ENCODE measurements at regions not wholly inside any gene's neighbourhood (a gene's known extent, or its start where the extent isn't known, plus 50 kb on each side); places are given as distances from the start of the nearest gene placed in this dataset.

- no peaks in the 10 kb centered on the region for H3K27me3 ChIP-seq (ENCODE audit: control insufficient read depth in 3 of 3, insufficient read depth in 3 of 3, low read length in 3 of 3)
- no peak overlapping the region for H3K27ac ChIP-seq (ENCODE audit: low read depth in 1 of 3, low read length in 2 of 3)
- WGBS, 3 donors: 90 to 94% (median 90%) methylated on average over 4 of the region's 4 CpGs
- H3K4me3 ChIP-seq (ENCODE audit: low read depth in 1 of 3, low read length in 3 of 3): no peak overlapping the region
- H3K4me1 ChIP-seq (ENCODE audit: control insufficient read depth in 3 of 3, insufficient read depth in 2 of 3, low read depth in 1 of 3, low read length in 2 of 3): no peaks in the 10 kb centered on the region
- DNase-seq (no peak), FAIRE-seq (no peak)
- no peaks in the 10 kb centered on the region for H3K36me3 ChIP-seq (ENCODE audit: control insufficient read depth in 3 of 3, insufficient read depth in 2 of 3, low read depth in 1 of 3, low read length in 3 of 3)
- no peaks in the 10 kb centered on the region for H3K9me3 ChIP-seq (ENCODE audit: control insufficient read depth in 2 of 2, insufficient read depth in 1 of 2, low read depth in 1 of 2, low read length in 1 of 2)
Measured at GRCh38 chrX:42606591-42606990, 171.4 kb downstream of the PPP1R2C start.

- 94 to 100% (median 98%) methylated on average over 2 of the region's 2 CpGs for WGBS, 3 donors
- DNase-seq: no peak
- Histone ChIP-seq H3K9me3 (ENCODE audit: control insufficient read depth in 2 of 2, insufficient read depth in 1 of 2, low read depth in 1 of 2, low read length in 1 of 2) (no peaks in the 10 kb centered on the region), H3K4me3 (ENCODE audit: low read depth in 1 of 3, low read length in 3 of 3) (no peak overlapping the region), H3K27ac (ENCODE audit: low read depth in 1 of 3, low read length in 2 of 3) (no peak overlapping the region), H3K27me3 (ENCODE audit: control insufficient read depth in 3 of 3, insufficient read depth in 3 of 3, low read length in 3 of 3) (no peaks in the 10 kb centered on the region), H3K4me1 (ENCODE audit: control insufficient read depth in 3 of 3, insufficient read depth in 2 of 3, low read depth in 1 of 3, low read length in 2 of 3) (no peaks in the 10 kb centered on the region), H3K36me3 (ENCODE audit: control insufficient read depth in 3 of 3, insufficient read depth in 2 of 3, low read depth in 1 of 3, low read length in 3 of 3) (no peaks in the 10 kb centered on the region)
- no peak for FAIRE-seq
Measured at GRCh38 chrX:42604302-42604701, 173.7 kb downstream of the PPP1R2C start.

- Histone ChIP-seq H3K27me3 (ENCODE audit: control insufficient read depth in 3 of 3, insufficient read depth in 3 of 3, low read length in 3 of 3) (no peaks in the 10 kb centered on the region), H3K36me3 (ENCODE audit: control insufficient read depth in 3 of 3, insufficient read depth in 2 of 3, low read depth in 1 of 3, low read length in 3 of 3) (no peaks in the 10 kb centered on the region), H3K27ac (ENCODE audit: low read depth in 1 of 3, low read length in 2 of 3) (no peak overlapping the region), H3K9me3 (ENCODE audit: control insufficient read depth in 2 of 2, insufficient read depth in 1 of 2, low read depth in 1 of 2, low read length in 1 of 2) (no peaks in the 10 kb centered on the region), H3K4me3 (ENCODE audit: low read depth in 1 of 3, low read length in 3 of 3) (no peak overlapping the region), H3K4me1 (ENCODE audit: control insufficient read depth in 3 of 3, insufficient read depth in 2 of 3, low read depth in 1 of 3, low read length in 2 of 3) (no peaks in the 10 kb centered on the region)
- WGBS, 3 donors: 29 to 63% (median 54%) methylated on average over 2 of the region's 2 CpGs
- FAIRE-seq (no peak), DNase-seq (no peak)
Measured at GRCh38 chrX:42603016-42603415, 174.9 kb downstream of the PPP1R2C start.

GRCh38 chrX:42602566-42602965 lies 175.4 kb downstream of the PPP1R2C start:
- Histone ChIP-seq H3K4me1 (ENCODE audit: control insufficient read depth in 3 of 3, insufficient read depth in 2 of 3, low read depth in 1 of 3, low read length in 2 of 3) (no peaks in the 10 kb centered on the region), H3K4me3 (ENCODE audit: low read depth in 1 of 3, low read length in 3 of 3) (no peak overlapping the region), H3K36me3 (ENCODE audit: control insufficient read depth in 3 of 3, insufficient read depth in 2 of 3, low read depth in 1 of 3, low read length in 3 of 3) (no peaks in the 10 kb centered on the region), H3K27ac (ENCODE audit: low read depth in 1 of 3, low read length in 2 of 3) (no peak overlapping the region), H3K27me3 (ENCODE audit: control insufficient read depth in 3 of 3, insufficient read depth in 3 of 3, low read length in 3 of 3) (no peaks in the 10 kb centered on the region), H3K9me3 (ENCODE audit: control insufficient read depth in 2 of 2, insufficient read depth in 1 of 2, low read depth in 1 of 2, low read length in 1 of 2) (no peaks in the 10 kb centered on the region)
- DNase-seq: peak in 1 of 2 donors; percentile 1
- 63 to 77% (median 73%) methylated on average over 1 of the region's 1 CpG for WGBS, 3 donors
- FAIRE-seq: no peak

- DNase-seq: no peak
- Histone ChIP-seq H3K27ac (ENCODE audit: low read depth in 1 of 3, low read length in 2 of 3) (no peak overlapping the region), H3K9me3 (ENCODE audit: control insufficient read depth in 2 of 2, insufficient read depth in 1 of 2, low read depth in 1 of 2, low read length in 1 of 2) (no peaks in the 10 kb centered on the region), H3K27me3 (ENCODE audit: control insufficient read depth in 3 of 3, insufficient read depth in 3 of 3, low read length in 3 of 3) (no peaks in the 10 kb centered on the region), H3K36me3 (ENCODE audit: control insufficient read depth in 3 of 3, insufficient read depth in 2 of 3, low read depth in 1 of 3, low read length in 3 of 3) (no peaks in the 10 kb centered on the region), H3K4me3 (ENCODE audit: low read depth in 1 of 3, low read length in 3 of 3) (no peak overlapping the region), H3K4me1 (ENCODE audit: control insufficient read depth in 3 of 3, insufficient read depth in 2 of 3, low read depth in 1 of 3, low read length in 2 of 3) (no peaks in the 10 kb centered on the region)
- WGBS, 3 donors: 80 to 92% (median 87%) methylated on average over 3 of the region's 3 CpGs
- FAIRE-seq: no peak
Measured at GRCh38 chrX:42602136-42602535, 175.8 kb downstream of the PPP1R2C start.

- H3K4me3 ChIP-seq (ENCODE audit: low read depth in 1 of 3, low read length in 3 of 3): no peak overlapping the region
- FAIRE-seq (no peak), DNase-seq (no peak)
- H3K27ac ChIP-seq (ENCODE audit: low read depth in 1 of 3, low read length in 2 of 3): no peak overlapping the region
- no peaks in the 10 kb centered on the region for H3K9me3 ChIP-seq (ENCODE audit: control insufficient read depth in 2 of 2, insufficient read depth in 1 of 2, low read depth in 1 of 2, low read length in 1 of 2)
- H3K27me3 ChIP-seq (ENCODE audit: control insufficient read depth in 3 of 3, insufficient read depth in 3 of 3, low read length in 3 of 3): no peaks in the 10 kb centered on the region
- H3K36me3 ChIP-seq (ENCODE audit: control insufficient read depth in 3 of 3, insufficient read depth in 2 of 3, low read depth in 1 of 3, low read length in 3 of 3): no peaks in the 10 kb centered on the region
- H3K4me1 ChIP-seq (ENCODE audit: control insufficient read depth in 3 of 3, insufficient read depth in 2 of 3, low read depth in 1 of 3, low read length in 2 of 3): no peaks in the 10 kb centered on the region
- 80 to 87% (median 85%) methylated on average over 4 of the region's 4 CpGs for WGBS, 3 donors
Measured at GRCh38 chrX:42597481-42597880, 180.5 kb downstream of the PPP1R2C start.

GRCh38 chrX:42585842-42586621 lies 191.9 kb downstream of the PPP1R2C start:
- 35 to 41% (median 37%) methylated on average over 2 of the region's 2 CpGs for WGBS, 3 donors
- Histone ChIP-seq H3K9me3 (ENCODE audit: control insufficient read depth in 2 of 2, insufficient read depth in 1 of 2, low read depth in 1 of 2, low read length in 1 of 2) (no peaks in the 10 kb centered on the region), H3K4me3 (ENCODE audit: low read depth in 1 of 3, low read length in 3 of 3) (no peak overlapping the region), H3K4me1 (ENCODE audit: control insufficient read depth in 3 of 3, insufficient read depth in 2 of 3, low read depth in 1 of 3, low read length in 2 of 3) (no peaks in the 10 kb centered on the region), H3K36me3 (ENCODE audit: control insufficient read depth in 3 of 3, insufficient read depth in 2 of 3, low read depth in 1 of 3, low read length in 3 of 3) (no peaks in the 10 kb centered on the region), H3K27ac (ENCODE audit: low read depth in 1 of 3, low read length in 2 of 3) (no peak overlapping the region), H3K27me3 (ENCODE audit: control insufficient read depth in 3 of 3, insufficient read depth in 3 of 3, low read length in 3 of 3) (no peaks in the 10 kb centered on the region)
- FAIRE-seq: no peak
- DNase-seq: no peak

GRCh38 chrX:42577936-42578470 lies 200.0 kb downstream of the PPP1R2C start:
- Histone ChIP-seq H3K36me3 (ENCODE audit: control insufficient read depth in 3 of 3, insufficient read depth in 2 of 3, low read depth in 1 of 3, low read length in 3 of 3) (no peaks in the 10 kb centered on the region), H3K9me3 (ENCODE audit: control insufficient read depth in 2 of 2, insufficient read depth in 1 of 2, low read depth in 1 of 2, low read length in 1 of 2) (no peaks in the 10 kb centered on the region), H3K27ac (ENCODE audit: low read depth in 1 of 3, low read length in 2 of 3) (no peak overlapping the region), H3K4me3 (ENCODE audit: low read depth in 1 of 3, low read length in 3 of 3) (no peak overlapping the region), H3K4me1 (ENCODE audit: control insufficient read depth in 3 of 3, insufficient read depth in 2 of 3, low read depth in 1 of 3, low read length in 2 of 3) (no peaks in the 10 kb centered on the region), H3K27me3 (ENCODE audit: control insufficient read depth in 3 of 3, insufficient read depth in 3 of 3, low read length in 3 of 3) (no peaks in the 10 kb centered on the region)
- WGBS, 3 donors: 72 to 79% (median 77%) methylated on average over 3 of the region's 3 CpGs
- no peak for FAIRE-seq
- DNase-seq: peak; percentile 25 to 26

GRCh38 chrX:42567268-42567667 lies 210.7 kb downstream of the PPP1R2C start:
- Histone ChIP-seq H3K9me3 (ENCODE audit: control insufficient read depth in 2 of 2, insufficient read depth in 1 of 2, low read depth in 1 of 2, low read length in 1 of 2) (no peaks in the 10 kb centered on the region), H3K27me3 (ENCODE audit: control insufficient read depth in 3 of 3, insufficient read depth in 3 of 3, low read length in 3 of 3) (peaks cover 0 to 1% (median 0%) of the 10 kb centered on the region in 3 donors), H3K4me1 (ENCODE audit: control insufficient read depth in 3 of 3, insufficient read depth in 2 of 3, low read depth in 1 of 3, low read length in 2 of 3) (no peaks in the 10 kb centered on the region), H3K4me3 (ENCODE audit: low read depth in 1 of 3, low read length in 3 of 3) (no peak overlapping the region), H3K36me3 (ENCODE audit: control insufficient read depth in 3 of 3, insufficient read depth in 2 of 3, low read depth in 1 of 3, low read length in 3 of 3) (no peaks in the 10 kb centered on the region), H3K27ac (ENCODE audit: low read depth in 1 of 3, low read length in 2 of 3) (no peak overlapping the region)
- DNase-seq (no peak), FAIRE-seq (no peak)
- 54 to 68% (median 59%) methylated on average over 1 of the region's 1 CpG for WGBS, 3 donors
